ENCODE measurements at regions not wholly inside any gene's neighbourhood (a gene's known extent, or its start where the extent isn't known, plus 50 kb on each side); places are given as distances from the start of the nearest gene placed in this dataset.
"Not testable (repeated sequence)": the region's sequence is repeated elsewhere in the genome, so short reads cannot be mapped to it uniquely, and the experiment has no call there.

DNA sequence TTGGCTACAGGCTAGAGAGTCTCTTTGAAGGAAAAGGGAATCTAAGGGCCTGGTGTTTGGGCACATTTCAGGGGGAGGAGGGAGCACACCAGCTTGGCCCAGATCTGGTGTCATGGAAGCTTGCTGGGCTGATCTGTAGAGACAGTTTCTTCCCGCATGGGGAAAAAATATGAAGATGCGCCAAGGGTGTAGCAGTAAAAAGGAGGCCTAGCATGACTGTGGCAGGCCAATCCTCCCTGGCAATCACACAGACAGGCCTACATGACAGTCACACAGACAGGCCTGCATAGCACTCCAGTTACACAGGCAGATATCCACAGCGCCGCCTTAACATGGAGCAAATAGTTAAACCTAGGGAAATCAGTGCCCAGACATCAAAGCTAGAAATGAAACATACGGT is 123.6 kb upstream of the KIF5B start:
- CTCF ChIA-PET (ENCODE audit: low intra/inter-chr PET ratio, low total read pairs): no interaction called here
- Histone ChIP-seq H3K79me2 (ENCODE audit: insufficient read depth, low read length) (no peaks in the 10 kb centered on the region), H3K4me2 (ENCODE audit: low read depth, low read length) (no peak overlapping the region), H4K20me1 (ENCODE audit: insufficient read depth, low read length) (no peaks in the 10 kb centered on the region), H3K27ac (ENCODE audit: extremely low read length, insufficient read depth, low read length) (no peak overlapping the region), H3K9me3 (ENCODE audit: low read length) (no peaks in the 10 kb centered on the region), H3K27me3 (ENCODE audit: control insufficient read depth in 1 of 2, insufficient read depth in 2 of 2, low read length in 2 of 2) (no peaks in the 10 kb centered on the region), H3K9ac (ENCODE audit: insufficient read depth, low read depth, low read length) (no peak overlapping the region), H2AFZ (ENCODE audit: low read length) (no peak overlapping the region), H3K4me1 (ENCODE audit: insufficient read depth, low read length) (peaks cover 2% of the 10 kb centered on the region), H3K36me3 (replicated peaks in 1 of 2; ENCODE audit: control insufficient read depth in 1 of 2, insufficient read depth in 2 of 2, low read length in 2 of 2) (no peaks in the 10 kb centered on the region), H3K4me3 (replicated peaks in 1 of 3; ENCODE audit: insufficient read depth in 1 of 3, low read depth in 2 of 3, low read length in 3 of 3) (no peak overlapping the region)
- in situ Hi-C loops (cut with HindIII; ENCODE audit: extremely low pct_ligation_motif_present, low pct_unique_long_range_greater_than_20kb) (no loop called here), intact Hi-C loops (cut with micrococcal nuclease; ENCODE audit: unreplicated experiment) (no loop called here)
- TF ChIP-seq ZNF446 (CRISPR knock-in tag; IDR thresholded peaks at IDR 0.05): no peak
- no peak for TF ChIP-seq ZNF773 (CRISPR knock-in tag; IDR thresholded peaks at IDR 0.05; ENCODE audit: borderline replicate concordance)
- TF ChIP-seq NPAS2 (CRISPR knock-in tag; IDR thresholded peaks at IDR 0.05; ENCODE audit: borderline replicate concordance): no peak
- TF ChIP-seq KLF13 (CRISPR knock-in tag; IDR thresholded peaks at IDR 0.05): no peak
- TF ChIP-seq ZNF441 (CRISPR knock-in tag; IDR thresholded peaks at IDR 0.05; ENCODE audit: borderline replicate concordance): no peak
- no peak for TF ChIP-seq RXRB (CRISPR knock-in tag; IDR thresholded peaks at IDR 0.05; ENCODE audit: borderline replicate concordance)
- POLR2A ChIA-PET: no interaction called here
- 96% methylated on average over 5 of the region's 5 CpGs for WGBS (ENCODE audit: low lambda C conversion rate)
- BruUV-seq (replicated peaks): no TSS peak
- ATAC-seq: no peak
- DNase-seq (ENCODE audit: low spot score): no peak
- FAIRE-seq: no peak

DNA sequence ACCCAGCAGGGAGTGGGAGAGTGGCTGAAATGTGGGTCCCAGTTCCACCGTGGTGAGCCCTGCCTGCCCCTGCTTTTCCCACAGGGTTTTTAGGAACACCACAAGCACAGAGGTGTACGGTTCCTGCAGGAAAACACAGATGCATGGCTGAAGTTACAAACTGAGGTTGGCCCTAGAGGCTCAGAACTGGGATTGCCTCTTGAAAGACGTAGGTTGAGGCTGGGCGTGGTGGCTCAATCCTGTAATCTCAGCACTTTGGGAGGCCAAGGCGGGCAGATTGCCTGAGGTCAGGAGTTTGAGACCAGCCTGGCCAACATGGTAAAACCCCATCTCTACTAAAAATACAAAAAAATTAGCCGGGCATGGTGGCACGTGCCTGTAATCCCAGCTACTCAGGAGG is 121.4 kb upstream of the KIF5B start:
- H3K27me3 ChIP-seq (ENCODE audit: control insufficient read depth in 1 of 2, insufficient read depth in 2 of 2, low read length in 2 of 2); H3K79me2 ChIP-seq (ENCODE audit: insufficient read depth, low read length); CTCF ChIA-PET (ENCODE audit: low intra/inter-chr PET ratio, low total read pairs); H4K20me1 ChIP-seq (ENCODE audit: insufficient read depth, low read length); H3K4me3 ChIP-seq (replicated peaks in 1 of 3; ENCODE audit: insufficient read depth in 1 of 3, low read depth in 2 of 3, low read length in 3 of 3); H2AFZ ChIP-seq (ENCODE audit: low read length); POLR2A ChIA-PET; intact Hi-C loops (cut with micrococcal nuclease; ENCODE audit: unreplicated experiment); H3K9ac ChIP-seq (ENCODE audit: insufficient read depth, low read depth, low read length); ATAC-seq; DNase-seq (ENCODE audit: low spot score); BruUV-seq (replicated peaks); in situ Hi-C loops (cut with HindIII; ENCODE audit: extremely low pct_ligation_motif_present, low pct_unique_long_range_greater_than_20kb); H3K36me3 ChIP-seq (replicated peaks in 1 of 2; ENCODE audit: control insufficient read depth in 1 of 2, insufficient read depth in 2 of 2, low read length in 2 of 2); H3K27ac ChIP-seq (ENCODE audit: extremely low read length, insufficient read depth, low read length); H3K9me3 ChIP-seq (ENCODE audit: low read length); FAIRE-seq; H3K4me2 ChIP-seq (ENCODE audit: low read depth, low read length): not testable (repeated sequence)
- H3K4me1 ChIP-seq (ENCODE audit: insufficient read depth, low read length): peaks cover 11% of the 10 kb centered on the region
- WGBS (ENCODE audit: low lambda C conversion rate): 59% methylated on average over 6 of the region's 7 CpGs
